ENCODE measurements at regions not wholly inside any gene's neighbourhood (a gene's known extent, or its start where the extent isn't known, plus 50 kb on each side); places are given as distances from the start of the nearest gene placed in this dataset.

- Histone ChIP-seq H3K79me2 (ENCODE audit: insufficient read depth, low read length) (peaks cover 52% of the 10 kb centered on the region; the same call in 1 of the 2 replicates), H3K18ac (ENCODE audit: insufficient read length, low read depth, low read length) (no peak overlapping the region), H3K23me2 (ENCODE audit: insufficient read length, low read depth, low read length, poor library complexity, severe bottlenecking) (no peaks in the 10 kb centered on the region), H4K5ac (ENCODE audit: insufficient read length, low read depth, low read length) (no peak overlapping the region), H3K4me2 (ENCODE audit: insufficient read depth, insufficient read length, low read length) (no peak overlapping the region), H2BK5ac (ENCODE audit: insufficient read length, low read length) (no peak overlapping the region), H3T11ph (ENCODE audit: low read length) (no peak overlapping the region), H3K4me1 (ENCODE audit: insufficient read depth, low read length) (peaks cover 36% of the 10 kb centered on the region; the same call in 1 of the 2 replicates), H4K8ac (replicated peaks; ENCODE audit: insufficient read length, low read depth, low read length) (no peak overlapping the region), H2AK5ac (ENCODE audit: insufficient read length, low read length) (no peak overlapping the region), H3K23ac (ENCODE audit: insufficient read length, low read depth, low read length) (no peak overlapping the region), H3K14ac (ENCODE audit: insufficient read depth, low read length) (no peak overlapping the region), H3K79me1 (ENCODE audit: insufficient read depth, low read depth, low read length, poor library complexity, severe bottlenecking) (peaks cover 5% of the 10 kb centered on the region), H2BK120ac (ENCODE audit: low read depth, low read length, poor library complexity, severe bottlenecking) (no peak overlapping the region), H3K4ac (ENCODE audit: low read depth, low read length) (no peak overlapping the region), H2BK15ac (ENCODE audit: low read depth, low read length) (no peak overlapping the region), H2AFZ (ENCODE audit: low read length) (no peak overlapping the region), H3K56ac (ENCODE audit: insufficient read length, low read depth, low read length) (no peak overlapping the region), H2BK20ac (ENCODE audit: low read depth, low read length, poor library complexity, severe bottlenecking) (no peak overlapping the region), H3K27me3 (ENCODE audit: insufficient read depth, low read length) (no peaks in the 10 kb centered on the region), H2BK12ac (ENCODE audit: insufficient read length, low read depth, low read length) (no peak overlapping the region), H3K27ac (ENCODE audit: insufficient read length, low read depth, low read length) (no peak overlapping the region), H4K20me1 (ENCODE audit: control insufficient read depth, insufficient read depth, insufficient read length) (no peaks in the 10 kb centered on the region), H3K9me3 (ENCODE audit: control insufficient read depth, low read depth, low read length) (no peaks in the 10 kb centered on the region), H4K91ac (ENCODE audit: insufficient read length, low read depth, low read length) (no peak overlapping the region), H3K9ac (ENCODE audit: extremely low read depth, insufficient read length, low read length) (no peak overlapping the region)
- no peaks in the 10 kb centered on the region for H3K27me3 Mint-ChIP-seq (ENCODE audit: low read depth)
- no peak overlapping the region; a peak in 1 of 5 replicates for H3K4me3 Mint-ChIP-seq
- H3K27ac Mint-ChIP-seq, result no peak overlapping the region
- H3K36me3 Mint-ChIP-seq (ENCODE audit: insufficient read depth in 1 of 3, low read depth in 3 of 3), result no peaks in the 10 kb centered on the region
- DNase-seq, result no peak
- no peaks in the 10 kb centered on the region for H3K9me3 Mint-ChIP-seq
- no CpG with 5 or more reads among the region's 4 CpGs for WGBS (ENCODE audit: extremely low coverage, insufficient read length, low lambda C conversion rate)
- TF ChIP-seq CTCF (conservative IDR thresholded peaks at IDR 0.05), result no peak; the same call in 2 of the 3 replicates
- peaks cover 55 to 58% of the 10 kb centered on the region in 2 experiments for H3K4me1 Mint-ChIP-seq
These were observed 460.1 kb downstream of the SHQ1 start for GRCh38 chr3:72388117-72388516.

Measured in H9 (cell line).